BJ (cell line): ENCODE measurements at regions not wholly inside any gene's neighbourhood (a gene's known extent, or its start where the extent isn't known, plus 50 kb on each side); places are given as distances from the start of the nearest gene placed in this dataset.

ENCODE experiments used
- CTCF ChIA-PET: fragments of 350-600 bp; formaldehyde crosslinking; extraction: SDS; loops from one replicate; lab custom pipeline; 2021; ENCODE audit warnings: antibody characterized with exemption, inconsistent platforms; lab: Yijun Ruan, JAX
- POLR2A ChIA-PET: fragments of 300-600 bp; sonication (Branson Sonifier 250); formaldehyde crosslinking; extraction: SDS; loops from one replicate; lab custom pipeline; 2021; ENCODE audit warnings: antibody characterized with exemption; lab: Charles Lee
- DNase-seq: peaks from one replicate; pipeline ENCODE4 v3.0.0-alpha.2; 2011; ENCODE audit warnings: low read depth
- H3K27me3 ChIP-seq: 2 replicates; pipeline ENCODE4 v1.6.0; 2011; ENCODE audit warnings: low read length; ENCODE audit not compliant: control insufficient read depth, insufficient read depth
- H3K36me3 ChIP-seq: 2 replicates; pipeline ENCODE4 v1.5.1; 2011; ENCODE audit warnings: low read length; ENCODE audit not compliant: control insufficient read depth, insufficient read depth
- H3K4me3 ChIP-seq: 2 replicates; pipeline ENCODE4 v1.5.1; 2011; ENCODE audit warnings: low read depth, mild to moderate bottlenecking, control low read depth, low read length
- CTCF ChIP-seq: IDR thresholded peaks from 2 replicates; pipeline ENCODE4 v1.5.1; 2011; ENCODE audit warnings: low read depth, mild to moderate bottlenecking, control low read depth, inconsistent platforms, low read length, moderate library complexity; ENCODE audit not compliant: insufficient read depth

GRCh38 chr18:27861539-27861938 is 315.4 kb downstream of the CDH2 start:
- ChIA-PET POLR2A (interaction anchor here (0.6 kb wide), 1 partner anchor 174 kb away, joined by 4 read pairs; no protein-coding TSS in a partner anchor), CTCF (no interaction called here)
- Histone ChIP-seq H3K27me3 (no peaks in the 10 kb centered on the region), H3K4me3 (no peak overlapping the region), H3K36me3 (no peaks in the 10 kb centered on the region)
- TF ChIP-seq CTCF = no peak
- DNase-seq = no peak

- ChIA-PET POLR2A (interaction anchor here (0.6 kb wide), 1 partner anchor 173 kb away, joined by 4 read pairs; no protein-coding TSS in a partner anchor), CTCF (no interaction called here)
- Histone ChIP-seq H3K36me3 (no peaks in the 10 kb centered on the region), H3K4me3 (no peak overlapping the region), H3K27me3 (no peaks in the 10 kb centered on the region)
- no peak for TF ChIP-seq CTCF
- DNase-seq = no peak
These were observed 316.2 kb downstream of the CDH2 start for GRCh38 chr18:27860701-27861107.

GRCh38 chr18:27860011-27860410 is 316.9 kb downstream of the CDH2 start:
- no peaks in the 10 kb centered on the region for H3K27me3 ChIP-seq
- no peak for DNase-seq
- no peak for TF ChIP-seq CTCF
- CTCF ChIA-PET = interaction anchor here (0.6 kb wide), 2 partner anchors 64 to 662 kb away, joined by 3 to 5 read pairs; no protein-coding TSS in a partner anchor
- no peaks in the 10 kb centered on the region for H3K36me3 ChIP-seq
- H3K4me3 ChIP-seq = no peak overlapping the region
- POLR2A ChIA-PET = no interaction called here

- Histone ChIP-seq H3K27me3 (no peaks in the 10 kb centered on the region), H3K36me3 (no peaks in the 10 kb centered on the region), H3K4me3 (no peak overlapping the region)
- ChIA-PET CTCF (no interaction called here), POLR2A (no interaction called here)
- DNase-seq = no peak
- TF ChIP-seq CTCF = no peak
These were observed 320.1 kb downstream of the CDH2 start for GRCh38 chr18:27856820-27857219.

- Histone ChIP-seq H3K4me3 (no peak overlapping the region), H3K27me3 (no peaks in the 10 kb centered on the region), H3K36me3 (no peaks in the 10 kb centered on the region)
- CTCF ChIA-PET = no interaction called here
- POLR2A ChIA-PET = no interaction called here
- TF ChIP-seq CTCF = no peak
- no peak for DNase-seq
These were observed 321.4 kb downstream of the CDH2 start for GRCh38 chr18:27855486-27855885.
